Activated CD4-positive, alpha-beta T cell treated with anti-CD3 and anti-CD28 coated beads for 48 hours (primary cell): ENCODE measurements at regions not wholly inside any gene's neighbourhood (a gene's known extent, or its start where the extent isn't known, plus 50 kb on each side); places are given as distances from the start of the nearest gene placed in this dataset.
"Not testable (repeated sequence)": the region's sequence is repeated elsewhere in the genome, so short reads cannot be mapped to it uniquely, and the experiment has no call there.

ENCODE experiments used
- DNase-seq: peaks from one replicate; pipeline ENCODE4 v3.0.0-alpha.2; 2020

DNA sequence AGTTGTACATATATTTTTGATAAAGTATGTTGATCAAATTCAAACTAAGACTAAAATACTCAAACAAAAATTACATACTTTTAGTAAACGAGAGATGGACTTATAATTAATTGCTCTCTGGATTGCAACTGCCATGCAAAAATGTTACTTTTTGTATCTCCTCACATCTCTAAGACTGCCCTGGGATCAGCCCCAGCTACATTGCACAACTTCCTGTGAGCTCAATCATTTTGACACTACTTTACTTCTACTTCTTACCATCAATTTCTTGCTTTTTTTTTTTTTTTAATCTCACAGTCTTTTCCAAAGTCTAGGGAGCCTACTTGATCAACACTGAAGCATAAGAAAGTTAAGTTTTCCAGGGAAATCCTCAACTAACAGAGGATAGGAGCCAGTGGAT lies 506.0 kb upstream of the CDH10 start:
- DNase-seq: no peak

DNA sequence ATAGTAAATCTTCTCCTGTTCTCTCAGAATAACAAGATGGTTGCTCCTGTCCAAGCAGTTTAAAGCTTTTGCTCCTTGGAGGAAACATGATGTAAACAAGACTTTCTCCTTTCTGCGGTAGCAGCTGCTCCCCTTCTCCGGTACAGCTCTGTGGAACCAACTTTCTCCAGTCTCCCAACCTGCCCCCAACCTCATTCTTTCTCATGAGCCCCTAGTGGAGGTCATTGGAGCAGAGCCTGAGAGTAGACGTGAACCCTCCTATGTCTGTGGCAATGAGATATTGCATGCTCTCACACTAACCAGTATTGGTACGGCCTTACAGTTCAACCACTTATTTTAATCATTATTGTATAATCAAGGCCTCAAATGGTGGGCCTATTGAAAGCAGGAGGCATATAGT lies 483.8 kb upstream of the CDH10 start:
- DNase-seq: no peak

DNA sequence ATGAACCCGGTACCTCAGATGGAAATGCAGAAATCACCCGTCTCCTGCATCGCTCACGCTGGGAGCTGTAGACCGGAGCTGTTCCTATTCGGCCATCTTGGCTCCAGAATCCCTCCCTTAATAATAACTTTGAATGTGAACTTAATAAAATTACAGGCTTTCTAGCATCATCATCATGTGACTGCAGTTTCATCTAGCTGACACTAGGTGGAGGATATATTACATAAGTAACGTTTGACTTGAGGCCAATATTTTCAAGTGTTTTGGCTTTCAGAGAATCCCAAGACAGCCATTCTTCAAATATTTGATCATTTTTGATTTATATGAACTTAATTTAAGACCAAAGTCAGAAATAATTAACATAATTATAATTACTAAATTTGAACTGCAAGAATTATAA lies 474.9 kb upstream of the CDH10 start:
- DNase-seq: no peak

DNA sequence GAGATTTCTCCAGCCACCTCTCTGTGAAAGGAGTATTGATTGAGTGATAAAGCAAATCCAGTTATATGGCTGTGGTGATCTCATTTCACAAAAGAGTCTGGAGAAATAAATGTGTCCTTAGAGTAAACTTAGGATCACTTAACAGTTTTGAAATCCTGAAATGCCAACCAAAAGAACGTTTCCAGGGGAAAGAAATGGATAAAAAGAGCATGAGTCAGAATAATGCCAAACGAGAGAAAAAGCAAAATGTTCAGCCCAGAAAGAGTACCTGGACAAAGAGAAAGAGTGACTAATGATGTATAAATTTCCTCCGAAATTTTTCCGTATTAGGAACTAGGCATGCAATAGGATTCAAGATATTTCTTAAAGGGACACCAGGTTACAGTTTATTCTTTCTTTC lies 463.1 kb upstream of the CDH10 start:
- DNase-seq: no peak

DNA sequence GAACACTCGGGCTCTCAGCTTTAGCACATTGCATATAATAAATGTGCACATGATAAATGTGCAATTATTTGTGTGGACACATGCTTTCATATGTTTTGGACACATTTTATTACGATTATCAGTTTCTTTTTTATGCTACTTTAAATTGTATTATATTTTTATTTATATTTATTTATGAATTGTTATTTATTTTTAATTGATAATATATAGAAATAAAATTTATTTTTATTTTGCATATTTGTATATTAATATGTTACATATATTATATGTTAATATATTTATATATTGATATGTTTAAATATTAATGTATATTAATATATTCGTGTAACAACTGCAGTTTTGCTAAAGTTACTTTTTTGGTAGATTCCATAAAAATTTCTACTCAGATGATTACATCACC lies 454.8 kb upstream of the CDH10 start:
- DNase-seq: no peak

DNA sequence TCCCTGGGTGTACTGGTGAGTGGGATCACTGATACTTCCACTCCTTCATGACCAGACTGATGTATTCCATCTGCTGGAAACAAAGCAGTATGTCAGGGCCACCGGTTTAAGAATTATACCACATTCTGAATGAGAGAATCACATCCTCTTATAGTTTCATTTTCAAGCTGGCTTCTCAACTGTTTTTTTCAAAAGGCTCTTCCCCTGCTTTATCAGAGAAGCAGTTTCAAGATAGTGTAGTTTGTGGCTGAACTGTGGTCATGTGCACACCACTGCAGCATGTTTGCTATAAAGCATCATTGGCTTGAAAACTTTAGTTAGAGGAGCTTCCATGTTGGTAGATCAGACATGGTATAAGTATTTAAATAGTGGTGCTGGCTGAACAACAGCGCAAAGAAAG lies 450.5 kb upstream of the CDH10 start:
- DNase-seq: no peak

DNA sequence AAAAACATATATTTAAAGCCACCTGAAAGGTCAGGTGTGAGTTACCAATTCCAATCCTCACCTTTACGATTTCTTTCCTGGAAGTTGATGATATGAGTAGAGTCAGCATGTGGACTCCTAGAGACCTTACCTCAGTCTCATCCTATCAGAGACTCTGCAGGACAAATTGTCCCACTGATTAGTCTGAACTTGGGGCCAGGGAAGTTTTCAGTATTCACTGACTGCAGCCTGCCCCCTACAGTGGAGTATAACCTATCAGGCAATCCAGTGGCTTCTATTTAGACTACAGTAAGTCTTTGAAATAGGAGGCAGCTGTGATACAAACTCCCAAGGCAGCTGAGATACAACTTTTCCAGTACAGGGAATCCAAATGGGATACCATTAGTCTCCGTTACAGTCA lies 449.4 kb upstream of the CDH10 start:
- DNase-seq: no peak

DNA sequence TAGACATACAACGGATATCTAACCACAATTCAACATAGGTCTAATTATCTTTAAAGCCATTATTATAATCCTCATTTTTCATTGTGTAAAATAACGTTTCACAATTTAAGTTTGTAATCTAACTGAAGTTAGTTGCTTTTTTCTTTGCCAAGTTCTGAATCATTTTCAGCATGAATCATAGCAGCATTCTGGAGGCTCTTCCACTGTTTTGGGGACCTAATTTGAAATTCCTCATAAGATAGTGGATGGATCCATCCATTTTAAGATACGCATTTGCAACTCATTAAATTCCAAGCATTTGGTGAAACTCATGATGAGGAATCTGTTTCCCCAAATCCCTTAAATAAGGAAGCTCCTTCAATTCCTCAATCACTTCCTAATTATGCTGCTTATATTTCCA lies 447.1 kb upstream of the CDH10 start:
- DNase-seq: no peak

DNA sequence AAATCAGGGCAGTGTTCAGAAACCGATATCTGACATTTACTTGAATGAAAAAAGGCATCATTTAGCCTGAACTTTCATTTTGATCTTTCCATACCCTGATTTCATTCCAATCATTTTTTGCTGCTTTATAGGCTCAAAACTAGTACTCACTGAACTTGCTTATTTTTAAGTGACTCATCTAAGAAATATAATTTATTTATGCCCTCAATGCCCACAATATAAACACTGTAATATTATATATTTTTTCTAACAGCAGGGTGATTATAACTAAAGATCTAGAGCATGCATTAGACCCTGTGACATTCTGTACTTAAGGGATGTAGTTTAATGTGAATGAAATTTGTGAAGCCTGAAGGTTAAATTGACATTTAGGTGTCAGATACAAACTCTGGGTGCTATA lies 446.1 kb upstream of the CDH10 start:
- DNase-seq: no peak

DNA sequence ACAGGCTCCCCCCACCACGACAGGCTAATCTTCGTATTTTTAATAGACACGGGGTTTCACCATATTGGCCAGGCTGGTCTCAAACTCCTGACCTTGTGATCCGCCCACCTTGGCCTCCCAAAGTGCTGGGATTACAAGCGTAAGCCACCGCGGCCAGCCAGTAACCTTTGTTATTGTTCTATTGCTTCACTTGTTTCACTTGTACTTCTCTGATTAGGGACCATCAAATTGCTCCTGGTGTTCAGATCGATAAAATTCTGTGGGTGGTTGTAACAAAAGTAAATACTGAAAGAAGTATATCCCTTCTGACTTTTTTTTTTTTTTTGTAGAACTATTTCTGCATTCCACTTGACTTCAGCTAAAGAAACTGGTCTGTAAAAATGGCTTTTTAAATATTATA lies 445.5 kb upstream of the CDH10 start:
- no peak for DNase-seq

DNA sequence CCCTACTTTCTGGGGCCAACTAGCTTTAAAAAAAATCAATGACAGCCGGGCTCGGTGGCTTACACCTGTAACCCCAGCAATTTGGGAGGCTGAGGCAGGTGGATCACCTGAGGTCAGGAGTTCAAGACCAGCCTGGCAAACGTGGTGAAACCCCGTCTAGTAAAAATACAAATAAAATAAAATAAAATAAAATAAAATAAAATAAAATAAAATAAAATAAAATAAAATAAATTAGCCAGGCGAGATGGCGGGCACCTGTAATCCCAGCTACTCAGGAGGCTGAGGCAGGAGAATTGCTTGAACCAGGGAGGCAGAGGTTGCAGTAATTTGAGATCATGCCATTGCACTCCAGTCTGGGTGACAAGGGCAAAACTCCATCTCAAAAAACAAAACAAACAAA lies 443.9 kb upstream of the CDH10 start:
- not testable (repeated sequence) for DNase-seq

DNA sequence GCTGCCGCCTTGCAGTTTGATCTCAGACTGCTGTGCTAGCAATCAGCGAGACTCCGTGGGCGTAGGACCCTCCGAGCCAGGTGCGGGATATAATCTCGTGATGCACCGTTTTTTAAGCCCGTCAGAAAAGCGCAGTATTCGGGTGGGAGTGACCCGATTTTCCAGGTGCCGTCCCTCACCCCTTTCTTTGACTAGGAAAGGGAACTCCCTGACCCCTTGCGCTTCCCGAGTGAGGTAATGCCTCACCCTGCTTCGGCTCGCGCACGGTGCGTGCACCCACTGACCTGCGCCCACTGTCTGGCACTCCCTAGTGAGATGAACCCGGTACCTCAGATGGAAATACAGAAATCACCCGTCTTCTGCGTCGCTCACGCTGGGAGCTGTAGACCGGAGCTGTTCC lies 438.5 kb upstream of the CDH10 start:
- not testable (repeated sequence) for DNase-seq

DNA sequence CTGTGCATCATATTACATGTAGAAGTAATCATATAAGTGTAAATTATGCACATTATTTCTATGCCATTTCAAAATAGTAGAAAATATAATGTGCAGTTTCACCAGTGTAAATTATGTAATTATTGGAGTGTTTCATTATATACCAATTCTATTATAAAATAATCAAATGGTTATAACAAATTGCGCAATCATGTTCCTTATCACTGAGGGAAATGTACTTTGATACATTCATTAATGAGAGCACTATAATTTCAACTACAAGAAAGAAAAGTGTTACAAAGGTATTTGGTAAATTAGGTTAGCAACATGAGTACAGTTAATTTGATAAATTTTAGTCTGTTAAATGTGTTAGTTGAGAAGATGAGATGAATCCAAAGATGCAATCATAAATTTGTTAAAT lies 421.5 kb upstream of the CDH10 start:
- no peak for DNase-seq

DNA sequence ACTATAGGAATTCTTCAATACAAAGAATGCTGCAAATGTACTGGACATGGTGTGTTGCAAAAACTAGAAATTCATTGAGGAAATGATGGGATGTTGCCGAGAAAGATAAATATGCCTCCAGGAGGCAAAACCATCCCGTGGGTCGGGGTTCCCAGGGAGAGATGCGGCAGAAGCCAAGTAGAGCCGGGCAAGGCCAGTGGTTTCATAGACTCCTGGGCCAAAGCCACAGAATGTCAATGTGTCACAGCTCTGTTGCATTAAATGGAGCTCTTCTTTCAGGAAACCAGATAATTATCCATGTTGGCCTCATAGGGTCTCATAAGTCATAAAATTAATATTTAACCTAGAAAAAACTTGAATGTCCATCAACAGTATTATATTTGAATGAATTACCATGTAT lies 419.5 kb upstream of the CDH10 start:
- DNase-seq: no peak

DNA sequence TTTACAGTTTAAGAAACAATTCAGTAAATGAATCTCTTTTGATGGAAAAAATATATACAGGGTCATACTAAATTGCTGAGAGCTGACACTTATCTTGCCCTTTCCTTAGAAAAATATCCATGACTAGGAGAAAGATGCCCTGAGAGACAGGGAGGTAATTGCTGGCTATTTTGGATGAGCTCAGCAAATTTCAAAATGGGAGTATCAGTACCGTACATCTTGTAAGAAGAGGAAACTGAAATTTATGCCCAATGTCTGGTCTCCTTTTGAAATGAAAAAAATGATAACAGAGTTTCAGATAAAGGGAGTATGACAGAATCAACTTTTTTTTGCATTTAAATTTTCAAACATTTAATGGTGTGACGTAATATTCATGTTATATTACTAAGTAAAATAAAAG lies 415.8 kb upstream of the CDH10 start:
- no peak for DNase-seq

DNA sequence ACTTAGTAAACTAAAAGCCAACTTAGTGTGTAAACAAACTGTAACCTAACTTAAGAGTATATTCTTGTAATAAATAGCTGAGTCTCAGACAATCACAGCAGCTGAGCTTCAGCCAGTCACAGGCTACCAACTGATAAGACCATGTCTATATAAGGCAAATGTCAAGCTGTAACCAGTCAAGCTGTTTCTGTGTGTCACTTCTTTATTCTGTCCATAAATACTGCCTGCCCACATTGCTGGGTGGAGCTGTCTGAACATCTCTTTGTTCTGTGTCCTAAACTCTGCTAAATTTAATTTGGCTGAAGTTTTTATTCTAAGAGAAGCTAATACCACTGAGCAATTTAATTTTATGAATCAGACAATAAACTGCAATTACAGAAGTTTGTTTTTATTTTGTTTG lies 412.1 kb upstream of the CDH10 start:
- no peak for DNase-seq

DNA sequence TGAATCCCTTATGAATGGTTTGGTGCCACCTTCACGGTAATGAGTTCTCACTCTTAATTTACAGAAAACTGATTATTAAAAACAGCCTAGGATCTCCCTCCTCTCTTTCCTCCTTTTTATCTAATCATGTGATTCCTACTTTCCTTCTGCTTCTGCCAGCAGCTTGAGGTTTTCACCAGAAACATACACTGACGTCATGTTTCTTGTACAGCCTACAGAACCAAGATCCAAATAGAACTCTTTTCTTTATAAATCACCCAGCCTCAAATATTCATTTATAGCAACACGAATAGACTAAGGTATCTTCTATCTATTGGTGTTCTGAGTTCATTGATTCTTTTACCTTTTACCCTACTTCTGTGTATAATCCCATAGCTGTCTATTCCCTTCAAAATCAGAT lies 388.9 kb upstream of the CDH10 start:
- DNase-seq: no peak

DNA sequence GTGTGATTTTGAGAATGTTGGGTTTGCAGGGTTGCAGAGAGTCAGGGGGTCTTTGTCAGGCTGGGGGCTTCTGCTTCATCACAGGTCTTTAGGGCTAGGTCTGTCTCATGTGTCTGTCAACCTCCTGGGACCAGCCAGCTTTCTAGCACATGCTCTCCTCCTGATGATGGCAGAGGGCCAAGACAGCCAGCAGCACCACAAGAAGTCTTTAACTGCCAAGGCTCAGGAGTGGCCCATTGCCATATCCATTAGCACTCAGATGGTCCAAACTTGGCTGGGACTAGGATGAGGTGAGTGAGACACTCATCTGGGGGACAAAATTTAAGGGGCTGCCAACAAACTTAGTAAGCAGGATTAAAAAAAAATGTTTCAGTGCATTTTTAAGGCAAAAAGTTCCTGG lies 384.2 kb upstream of the CDH10 start:
- no peak for DNase-seq

DNA sequence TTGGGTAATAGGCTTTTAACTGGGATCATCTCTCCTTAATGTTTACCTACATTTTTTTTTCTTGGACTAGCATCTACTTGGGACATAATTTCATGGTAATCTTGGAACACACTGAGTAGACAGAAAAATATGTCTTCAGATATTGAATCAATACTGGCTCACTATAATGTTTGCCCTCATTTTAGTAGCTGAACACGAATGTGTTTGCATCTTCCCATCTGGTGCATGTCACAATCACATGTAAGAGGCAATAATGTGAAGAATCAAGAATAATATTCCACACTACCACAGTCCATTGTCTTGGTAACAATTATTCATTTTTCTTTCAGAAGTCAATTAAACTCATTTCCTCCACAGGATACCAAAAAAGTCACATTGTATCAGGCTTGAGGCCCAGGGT lies 382.7 kb upstream of the CDH10 start:
- no peak for DNase-seq

DNA sequence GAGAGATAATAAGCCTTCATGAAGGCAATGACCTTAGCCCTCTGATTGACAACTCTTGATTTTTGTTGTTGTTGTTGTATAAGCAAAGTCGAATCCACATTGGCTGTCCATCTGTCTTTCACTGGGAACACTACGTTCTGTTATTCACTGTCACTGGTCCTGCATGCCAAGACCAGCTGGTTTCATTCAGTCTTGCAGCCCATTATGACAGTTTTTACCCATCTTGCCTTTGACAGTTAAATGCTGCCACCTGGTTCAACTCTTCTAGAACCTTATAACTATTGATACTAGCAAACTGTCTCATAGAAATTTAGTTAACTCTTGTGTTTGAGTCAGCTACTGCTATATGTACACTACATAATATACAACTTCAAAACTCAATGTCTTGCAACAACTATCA lies 382.3 kb upstream of the CDH10 start:
- no peak for DNase-seq

DNA sequence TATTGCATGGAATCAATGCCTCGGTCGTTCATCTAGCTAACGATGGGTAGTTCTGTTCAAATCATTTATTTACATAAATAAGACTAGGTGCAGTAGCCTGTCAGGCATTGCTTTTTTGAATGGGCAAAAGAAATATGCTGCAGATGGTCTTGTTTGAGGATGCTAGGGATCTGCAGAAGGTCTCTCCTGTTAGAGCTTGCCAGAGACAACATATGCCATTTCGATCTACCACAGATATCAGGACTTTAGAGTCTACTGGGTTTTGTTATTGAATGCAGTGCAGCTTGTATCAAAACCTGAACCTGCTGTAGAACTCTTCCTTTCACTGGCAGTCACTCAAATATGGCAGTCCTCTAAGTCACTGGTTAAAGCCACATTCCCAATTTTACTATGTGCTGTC lies 381.1 kb upstream of the CDH10 start:
- no peak for DNase-seq

DNA sequence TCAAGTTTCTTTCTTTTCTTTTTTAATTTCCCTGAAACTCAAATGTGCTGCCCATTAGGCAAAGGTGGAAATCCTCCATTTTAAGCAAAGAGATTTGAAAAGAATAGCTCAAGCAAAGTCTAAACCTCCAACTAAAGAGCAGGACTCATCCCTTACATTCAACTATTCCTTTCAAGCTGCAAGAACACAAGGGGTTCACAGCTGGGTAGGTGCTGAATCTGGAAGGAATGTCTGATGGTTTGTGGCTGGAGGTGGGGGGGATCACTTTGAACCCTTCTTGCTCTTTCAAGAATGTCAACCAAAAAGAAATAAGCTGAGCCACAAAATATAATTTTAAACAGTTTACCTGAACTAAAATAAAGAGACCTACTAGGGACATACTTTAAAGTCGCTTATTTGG lies 375.7 kb upstream of the CDH10 start:
- DNase-seq: no peak

DNA sequence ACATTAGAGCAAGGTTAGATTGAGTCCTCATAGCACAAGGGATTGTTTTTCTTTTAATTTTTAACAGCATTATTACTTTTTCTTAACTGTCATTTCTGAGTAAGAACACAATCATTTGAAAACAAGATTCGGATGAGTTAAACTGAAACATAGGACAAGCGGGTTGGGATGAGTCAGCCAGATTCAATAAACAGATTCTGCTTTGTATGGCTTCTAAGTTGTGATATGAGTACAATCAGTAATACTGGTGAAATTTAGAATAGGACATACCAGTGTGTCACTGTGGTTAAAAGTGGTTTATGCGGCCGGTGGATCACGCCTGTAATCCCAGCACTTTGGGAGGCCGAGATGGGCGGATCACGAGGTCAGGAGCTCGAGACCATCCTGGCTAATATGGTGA lies 364.3 kb upstream of the CDH10 start:
- no peak for DNase-seq

DNA sequence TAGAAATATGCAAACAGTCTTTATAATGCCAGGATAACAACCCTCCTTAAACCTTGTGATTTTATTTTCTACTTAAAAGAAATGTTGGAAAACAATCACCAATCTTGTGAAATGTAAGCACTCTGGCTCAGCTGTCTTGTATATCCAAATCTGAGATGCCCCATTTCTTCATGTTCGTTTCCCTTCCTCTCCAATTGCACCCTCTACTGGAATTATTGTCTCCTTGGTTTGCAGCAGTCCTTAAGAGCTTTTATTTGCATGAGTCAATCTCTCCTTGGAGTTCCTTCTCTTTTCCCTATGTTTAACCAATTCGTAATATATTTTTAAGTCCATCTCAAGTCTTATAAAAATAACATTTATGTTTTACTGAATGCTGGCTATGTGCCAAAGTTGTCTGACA lies 362.0 kb upstream of the CDH10 start:
- no peak for DNase-seq

DNA sequence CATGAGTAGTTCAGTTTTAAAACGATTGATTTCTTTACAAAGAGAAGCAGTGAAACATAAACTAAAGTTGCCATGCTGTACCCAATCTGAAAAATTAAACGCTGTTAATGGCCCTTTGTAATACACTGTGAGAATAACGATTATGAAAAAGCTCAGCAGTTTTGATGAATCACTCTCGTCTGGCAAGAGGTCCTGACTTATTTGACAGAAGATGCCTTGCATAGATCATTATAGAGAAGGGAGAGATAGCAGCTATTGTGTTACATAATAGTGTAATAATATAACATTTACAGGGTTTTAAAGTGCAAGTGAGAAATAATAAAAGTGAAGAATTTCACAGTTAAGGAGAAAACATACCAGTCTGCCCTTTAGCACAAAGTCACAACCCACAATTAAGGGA lies 361.5 kb upstream of the CDH10 start:
- DNase-seq: no peak

DNA sequence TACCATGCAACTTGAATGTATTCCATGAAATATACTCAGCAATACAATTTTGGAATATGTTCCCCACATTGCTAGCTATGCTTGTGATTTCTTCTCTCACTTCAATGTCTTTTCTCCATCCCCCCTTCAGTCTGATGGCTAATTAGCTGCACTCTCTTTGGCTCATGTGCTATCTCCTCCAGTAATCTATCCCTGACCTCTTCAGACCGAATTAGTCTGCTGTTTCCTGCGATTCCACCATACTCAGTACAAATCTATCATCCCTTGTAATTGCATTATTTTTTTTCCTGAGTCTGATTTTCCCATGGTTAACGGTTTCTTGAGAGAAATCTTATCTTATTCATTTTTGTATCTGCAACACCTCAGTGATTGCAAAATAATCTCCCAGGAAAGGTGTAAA lies 360.7 kb upstream of the CDH10 start:
- DNase-seq: no peak

DNA sequence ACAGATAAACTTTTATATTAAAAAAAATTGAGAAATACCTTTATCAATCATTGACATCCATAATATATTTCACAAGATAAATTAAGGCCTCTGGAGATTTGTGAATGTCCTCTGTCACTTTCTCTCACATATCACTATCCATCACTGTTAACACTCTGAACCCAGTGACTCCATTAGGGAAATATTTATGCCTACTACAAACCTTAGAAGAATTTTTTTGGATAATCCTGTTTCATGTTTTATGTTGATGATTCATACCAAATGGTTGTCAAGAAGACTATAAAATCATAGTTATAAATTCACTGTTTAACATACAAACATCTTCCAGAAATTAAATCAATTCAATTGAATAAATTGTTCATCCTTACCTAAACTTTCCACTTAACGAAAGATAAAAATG lies 357.6 kb upstream of the CDH10 start:
- no peak for DNase-seq
